Activated naive CD8-positive, alpha-beta T cell (primary cell): ENCODE measurements at regions not wholly inside any gene's neighbourhood (a gene's known extent, or its start where the extent isn't known, plus 50 kb on each side); places are given as distances from the start of the nearest gene placed in this dataset.

Experiments
- H3K27ac Mint-ChIP-seq: one replicate; pipeline ENCODE4 v1.8.0; 2021; ENCODE audit warnings: mixed read lengths
- H3K27me3 Mint-ChIP-seq: one replicate; pipeline ENCODE4 v1.8.0; 2021; ENCODE audit warnings: mixed read lengths
- H3K36me3 Mint-ChIP-seq: one replicate; pipeline ENCODE4 v1.8.0; 2021; ENCODE audit warnings: mixed read lengths
- H3K4me1 Mint-ChIP-seq: one replicate; pipeline ENCODE4 v1.8.0; 2021; ENCODE audit warnings: low read depth, mixed read lengths
- H3K4me3 Mint-ChIP-seq: one replicate; pipeline ENCODE4 v1.8.0; 2021; ENCODE audit warnings: mild to moderate bottlenecking, mixed read lengths
- H3K9me3 Mint-ChIP-seq: one replicate; pipeline ENCODE4 v1.8.0; 2021; ENCODE audit warnings: low read depth, mixed read lengths

DNA sequence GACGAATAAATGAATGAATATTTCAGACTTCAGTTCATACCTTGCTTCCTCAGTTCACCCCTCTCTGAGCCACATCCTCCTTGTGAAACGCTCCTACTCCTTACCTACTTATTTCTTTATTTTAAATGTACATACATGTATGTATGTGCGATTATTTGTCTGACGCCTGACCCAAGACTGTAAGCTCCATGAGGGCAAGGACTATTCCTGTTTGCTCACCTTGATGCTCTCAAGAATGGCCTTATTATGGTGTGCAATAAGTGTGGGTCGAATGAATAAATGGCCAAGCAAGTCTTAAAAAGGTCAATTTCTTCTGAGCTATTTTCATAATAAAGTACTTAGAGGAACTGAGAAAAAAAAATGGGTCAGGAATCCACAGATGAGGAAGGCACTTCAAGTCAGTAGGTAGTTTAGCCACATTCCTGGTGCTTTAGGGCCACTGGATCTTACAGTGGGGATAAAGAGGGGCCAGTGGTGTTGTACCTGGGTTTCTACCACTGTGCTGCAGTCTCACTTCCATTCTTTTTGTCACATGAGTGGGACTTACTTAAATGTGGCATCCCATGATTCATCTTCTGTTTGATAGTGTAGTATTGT, 74.7 kb downstream of the SDC1 start:
- no peak overlapping the region for H3K27ac Mint-ChIP-seq
- no peaks in the 10 kb centered on the region for H3K36me3 Mint-ChIP-seq
- H3K9me3 Mint-ChIP-seq, result no peaks in the 10 kb centered on the region
- no peak overlapping the region for H3K4me3 Mint-ChIP-seq
- H3K4me1 Mint-ChIP-seq, result no peaks in the 10 kb centered on the region
- peaks cover 15% of the 10 kb centered on the region for H3K27me3 Mint-ChIP-seq

DNA sequence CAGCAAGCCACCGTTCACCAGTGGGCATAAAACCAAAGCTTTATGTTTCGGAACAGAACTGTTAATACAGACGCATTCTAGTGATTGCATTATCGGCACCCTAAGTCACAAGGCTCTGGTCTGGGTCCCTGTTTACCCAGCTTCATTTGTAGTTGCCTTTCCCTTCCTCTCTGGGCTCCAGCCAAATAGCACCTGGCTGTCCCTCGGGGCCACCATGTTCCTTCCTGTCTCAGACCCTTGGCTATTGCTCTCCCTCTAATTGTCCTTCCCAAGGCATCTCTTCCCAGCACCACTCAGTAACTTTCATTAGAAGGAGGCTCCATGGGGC, 75.3 kb downstream of the SDC1 start:
- Mint-ChIP-seq H3K27ac (no peak overlapping the region), H3K36me3 (no peaks in the 10 kb centered on the region), H3K4me1 (no peaks in the 10 kb centered on the region), H3K9me3 (no peaks in the 10 kb centered on the region), H3K27me3 (peaks cover 13% of the 10 kb centered on the region), H3K4me3 (no peak overlapping the region)

DNA sequence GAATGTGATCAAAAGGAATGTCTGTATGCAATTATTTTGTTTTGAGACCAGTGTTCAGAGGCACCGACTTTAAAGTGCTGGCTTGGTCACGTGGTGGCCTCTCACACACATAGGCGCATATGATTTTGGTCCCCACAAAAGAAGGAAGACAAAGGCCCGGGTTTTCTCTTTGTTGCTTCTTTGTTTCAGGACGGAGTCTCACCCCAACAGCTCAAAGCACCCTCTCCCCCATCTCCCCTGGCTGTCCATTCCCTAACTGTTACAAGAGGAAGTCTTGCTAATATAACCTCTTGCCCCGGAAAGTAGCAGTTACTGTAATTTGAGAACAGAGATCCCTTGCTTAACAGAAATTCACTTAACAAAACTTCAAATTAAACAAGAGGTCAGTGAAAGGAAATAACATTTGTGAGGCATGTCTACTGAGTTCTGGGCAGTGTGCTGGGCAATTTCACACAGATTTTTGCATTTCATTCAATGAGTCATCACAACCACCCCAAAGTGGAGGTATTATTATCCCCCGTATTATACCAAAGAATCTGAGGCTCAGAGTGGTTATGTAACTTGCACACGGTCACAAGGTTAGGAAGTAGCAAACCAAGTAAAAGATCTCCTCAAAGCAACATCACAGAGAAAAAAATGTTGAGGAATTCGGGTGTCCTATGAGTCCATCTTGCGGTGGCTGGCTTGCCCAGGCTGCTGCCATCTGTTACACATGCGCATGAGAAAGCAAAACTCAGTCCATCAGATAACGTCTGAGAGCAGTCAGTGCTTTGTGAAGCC, 75.8 kb downstream of the SDC1 start:
- H3K27ac Mint-ChIP-seq, result no peak overlapping the region
- no peak overlapping the region for H3K4me3 Mint-ChIP-seq
- no peaks in the 10 kb centered on the region for H3K4me1 Mint-ChIP-seq
- peaks cover 13% of the 10 kb centered on the region for H3K27me3 Mint-ChIP-seq
- no peaks in the 10 kb centered on the region for H3K36me3 Mint-ChIP-seq
- H3K9me3 Mint-ChIP-seq, result no peaks in the 10 kb centered on the region

DNA sequence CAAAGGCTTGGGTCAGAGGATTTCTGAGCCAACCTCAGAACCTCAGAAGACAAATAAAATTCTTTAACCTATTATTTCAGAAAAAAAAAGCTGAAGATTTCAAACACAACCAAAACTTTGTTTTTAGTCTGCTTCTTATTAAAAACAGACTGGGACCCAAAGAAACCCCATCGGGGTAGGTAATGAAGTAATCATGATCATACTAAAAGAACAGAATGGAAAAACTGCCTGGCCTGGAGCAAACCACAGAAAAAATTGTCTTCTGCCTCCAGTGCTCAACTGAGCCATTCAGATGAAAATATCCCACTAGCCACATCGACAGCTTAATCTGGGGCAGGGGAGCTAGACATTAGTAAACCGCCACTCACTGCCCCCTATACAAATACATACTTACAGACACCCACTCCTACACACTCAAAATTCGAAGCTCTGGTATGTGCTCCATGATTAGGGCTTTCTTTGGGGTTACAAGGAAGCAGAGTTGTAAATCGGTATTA, 76.5 kb downstream of the SDC1 start:
- peaks cover 13% of the 10 kb centered on the region for H3K27me3 Mint-ChIP-seq
- H3K36me3 Mint-ChIP-seq, result no peaks in the 10 kb centered on the region
- no peaks in the 10 kb centered on the region for H3K9me3 Mint-ChIP-seq
- H3K27ac Mint-ChIP-seq, result no peak overlapping the region
- no peaks in the 10 kb centered on the region for H3K4me1 Mint-ChIP-seq
- H3K4me3 Mint-ChIP-seq, result no peak overlapping the region

DNA sequence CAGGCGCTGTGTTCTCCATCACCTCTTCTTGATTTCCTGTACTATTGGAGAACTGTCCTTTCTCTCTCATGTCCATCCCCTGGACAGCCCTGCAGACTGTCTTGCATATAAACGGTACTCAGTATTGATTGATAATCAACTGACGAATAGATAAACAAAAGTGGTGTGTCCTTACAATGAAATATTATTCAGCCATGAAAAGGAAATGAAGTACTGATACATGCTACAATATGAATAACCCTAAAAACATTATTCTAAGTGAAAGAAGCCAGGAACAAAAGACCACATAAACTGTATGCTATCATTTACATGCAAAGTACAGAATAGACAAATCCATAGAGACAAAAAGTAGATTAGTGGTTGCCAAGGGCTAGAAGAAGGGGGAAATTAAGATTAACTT, 77.6 kb downstream of the SDC1 start:
- Mint-ChIP-seq H3K36me3 (no peaks in the 10 kb centered on the region), H3K4me3 (no peak overlapping the region), H3K27ac (no peak overlapping the region), H3K9me3 (no peaks in the 10 kb centered on the region), H3K4me1 (no peaks in the 10 kb centered on the region), H3K27me3 (peaks cover 10% of the 10 kb centered on the region)

DNA sequence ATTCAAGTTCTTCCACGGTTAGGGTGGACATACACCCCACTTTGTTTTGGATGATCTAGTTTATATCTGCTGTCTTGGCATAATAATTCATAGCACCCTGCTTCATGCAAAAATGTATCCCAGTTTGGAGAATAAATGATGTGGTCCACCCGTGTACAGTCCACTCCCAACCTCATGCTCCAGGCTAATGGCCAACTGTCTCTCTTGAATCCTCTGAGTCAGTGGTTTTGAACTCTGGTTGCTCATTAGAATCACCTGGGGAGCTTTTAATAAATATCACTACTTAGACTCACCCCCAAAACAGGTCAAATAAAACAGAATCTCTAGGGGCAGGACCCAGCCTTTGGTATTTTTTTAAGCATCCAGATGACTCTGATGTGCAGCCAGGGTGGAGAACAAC, 78.5 kb downstream of the SDC1 start:
- Mint-ChIP-seq H3K27ac (no peak overlapping the region), H3K4me3 (no peak overlapping the region), H3K36me3 (no peaks in the 10 kb centered on the region), H3K27me3 (peaks cover 10% of the 10 kb centered on the region), H3K9me3 (no peaks in the 10 kb centered on the region), H3K4me1 (no peaks in the 10 kb centered on the region)

DNA sequence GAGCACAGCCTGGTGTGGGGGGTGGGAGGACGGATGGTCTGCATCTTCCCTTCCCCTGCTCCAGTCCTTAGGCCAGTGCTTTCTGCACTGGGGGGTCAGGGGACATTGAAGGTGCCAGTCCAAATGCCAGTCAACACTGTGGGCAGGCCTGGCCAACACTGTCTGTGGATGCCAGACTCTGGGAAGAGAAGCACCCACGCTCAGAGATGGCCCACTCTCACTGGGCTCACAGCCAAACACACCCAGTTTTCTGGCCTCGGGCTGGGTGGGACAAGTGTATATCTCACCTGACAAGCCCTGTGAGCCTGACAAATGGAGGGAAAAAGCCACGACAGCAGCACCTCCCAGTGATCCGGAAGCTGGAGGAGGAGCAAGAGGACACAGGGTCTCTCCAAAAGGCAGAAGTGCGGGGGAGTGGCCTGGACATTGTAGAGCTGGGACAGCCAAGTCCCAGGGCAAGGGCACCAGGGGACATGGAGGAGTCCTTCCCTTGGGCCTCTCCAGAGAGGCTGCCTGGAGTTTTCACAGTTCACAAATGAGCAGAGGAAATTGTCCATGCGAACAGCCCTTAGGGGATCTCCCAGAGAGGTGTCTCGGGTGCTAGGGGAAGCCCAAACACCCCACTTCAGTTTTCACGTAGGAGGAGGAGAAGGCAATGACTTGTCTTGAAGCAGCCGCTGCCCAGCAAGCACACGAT, 79.3 kb downstream of the SDC1 start:
- H3K27me3 Mint-ChIP-seq, result peaks cover 8% of the 10 kb centered on the region
- H3K27ac Mint-ChIP-seq, result no peak overlapping the region
- H3K36me3 Mint-ChIP-seq, result no peaks in the 10 kb centered on the region
- no peaks in the 10 kb centered on the region for H3K4me1 Mint-ChIP-seq
- no peaks in the 10 kb centered on the region for H3K9me3 Mint-ChIP-seq
- no peak overlapping the region for H3K4me3 Mint-ChIP-seq

DNA sequence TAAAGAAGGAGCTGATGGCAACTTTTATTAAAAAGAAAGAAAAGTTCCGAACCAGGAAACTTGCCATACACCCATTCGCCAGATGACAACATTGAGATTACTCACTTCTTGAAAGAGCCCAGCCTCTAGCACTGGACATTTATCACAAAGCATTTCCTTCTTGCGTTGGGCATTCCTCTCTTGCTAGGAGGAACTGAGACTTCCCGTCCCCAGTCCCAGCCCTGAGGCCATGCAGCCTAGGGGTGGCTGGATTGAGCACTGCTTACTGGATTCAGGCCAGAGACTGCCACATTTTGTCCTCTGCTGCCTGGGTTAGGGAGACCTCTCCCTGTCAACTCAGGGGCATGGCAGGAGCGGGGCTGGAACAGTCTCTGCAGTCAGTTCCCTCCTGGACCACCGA, 80.1 kb downstream of the SDC1 start:
- no peak overlapping the region for H3K27ac Mint-ChIP-seq
- no peaks in the 10 kb centered on the region for H3K9me3 Mint-ChIP-seq
- H3K4me3 Mint-ChIP-seq, result no peak overlapping the region
- H3K4me1 Mint-ChIP-seq, result no peaks in the 10 kb centered on the region
- no peaks in the 10 kb centered on the region for H3K36me3 Mint-ChIP-seq
- H3K27me3 Mint-ChIP-seq, result peaks cover 7% of the 10 kb centered on the region

DNA sequence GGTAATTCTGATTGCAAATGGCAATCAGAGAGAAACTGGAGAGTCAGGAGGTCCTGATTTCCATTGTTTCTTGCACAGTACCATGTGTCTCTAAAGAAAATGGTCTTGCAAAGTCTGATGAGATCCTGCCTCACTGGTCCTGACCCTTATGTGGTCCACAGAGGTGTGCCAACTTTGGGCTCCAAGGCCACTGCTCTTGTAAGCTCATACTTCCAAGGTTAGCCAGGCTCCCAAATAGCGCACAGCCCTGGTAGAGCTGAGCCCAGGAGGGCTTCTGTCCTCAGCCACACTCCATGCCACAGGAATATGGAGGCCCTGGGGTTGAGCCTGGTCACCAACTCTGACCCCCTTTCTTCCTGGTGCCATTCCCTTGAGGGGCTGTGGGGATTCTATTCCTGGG, 80.7 kb downstream of the SDC1 start:
- Mint-ChIP-seq H3K9me3 (no peaks in the 10 kb centered on the region), H3K36me3 (no peaks in the 10 kb centered on the region), H3K27ac (no peak overlapping the region), H3K4me3 (no peak overlapping the region), H3K4me1 (no peaks in the 10 kb centered on the region), H3K27me3 (peaks cover 4% of the 10 kb centered on the region)

DNA sequence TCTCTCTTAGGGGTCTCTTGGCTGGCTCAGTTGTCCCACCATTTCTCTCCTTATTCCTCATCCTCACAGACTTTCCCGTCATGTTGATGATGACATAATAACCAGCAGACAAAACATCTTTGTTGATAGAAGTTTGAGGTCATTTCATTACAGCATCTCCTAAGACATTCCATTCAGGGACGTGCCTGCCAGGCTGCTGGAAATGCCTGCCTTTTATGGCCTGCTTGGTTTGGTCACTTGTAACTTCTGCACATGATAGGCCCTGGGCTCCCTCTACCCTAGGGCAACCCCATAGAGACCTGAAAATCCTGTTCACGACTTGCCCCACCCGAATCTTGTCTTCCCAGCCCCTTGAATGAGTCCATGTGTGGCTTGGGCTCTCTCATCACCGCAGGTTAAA, 81.7 kb downstream of the SDC1 start:
- H3K4me3 Mint-ChIP-seq, result no peak overlapping the region
- H3K27me3 Mint-ChIP-seq, result peaks cover 4% of the 10 kb centered on the region
- no peaks in the 10 kb centered on the region for H3K36me3 Mint-ChIP-seq
- no peaks in the 10 kb centered on the region for H3K4me1 Mint-ChIP-seq
- H3K9me3 Mint-ChIP-seq, result no peaks in the 10 kb centered on the region
- no peak overlapping the region for H3K27ac Mint-ChIP-seq

DNA sequence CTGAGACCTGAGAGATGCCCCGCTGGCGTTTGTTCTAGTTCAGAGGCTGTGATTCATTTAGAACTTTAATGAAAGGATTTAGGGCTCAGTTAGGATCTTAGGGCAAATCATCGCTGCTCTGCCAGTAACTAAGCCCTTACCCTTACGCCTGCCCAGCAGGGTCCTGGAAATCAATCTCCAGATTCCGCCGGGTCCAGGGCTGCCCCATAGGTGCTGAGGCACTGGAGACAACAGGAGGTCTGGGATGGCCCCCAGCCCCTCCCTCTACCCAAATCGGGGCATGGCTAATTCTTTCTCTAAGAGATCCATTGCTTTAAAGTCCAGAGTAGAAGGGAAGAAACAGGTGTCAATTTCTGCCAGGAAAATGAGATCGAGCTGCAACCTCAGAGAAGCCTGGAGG, 83.1 kb downstream of the SDC1 start:
- Mint-ChIP-seq H3K36me3 (no peaks in the 10 kb centered on the region), H3K27ac (no peak overlapping the region), H3K4me3 (no peak overlapping the region), H3K9me3 (no peaks in the 10 kb centered on the region), H3K4me1 (no peaks in the 10 kb centered on the region), H3K27me3 (no peaks in the 10 kb centered on the region)

DNA sequence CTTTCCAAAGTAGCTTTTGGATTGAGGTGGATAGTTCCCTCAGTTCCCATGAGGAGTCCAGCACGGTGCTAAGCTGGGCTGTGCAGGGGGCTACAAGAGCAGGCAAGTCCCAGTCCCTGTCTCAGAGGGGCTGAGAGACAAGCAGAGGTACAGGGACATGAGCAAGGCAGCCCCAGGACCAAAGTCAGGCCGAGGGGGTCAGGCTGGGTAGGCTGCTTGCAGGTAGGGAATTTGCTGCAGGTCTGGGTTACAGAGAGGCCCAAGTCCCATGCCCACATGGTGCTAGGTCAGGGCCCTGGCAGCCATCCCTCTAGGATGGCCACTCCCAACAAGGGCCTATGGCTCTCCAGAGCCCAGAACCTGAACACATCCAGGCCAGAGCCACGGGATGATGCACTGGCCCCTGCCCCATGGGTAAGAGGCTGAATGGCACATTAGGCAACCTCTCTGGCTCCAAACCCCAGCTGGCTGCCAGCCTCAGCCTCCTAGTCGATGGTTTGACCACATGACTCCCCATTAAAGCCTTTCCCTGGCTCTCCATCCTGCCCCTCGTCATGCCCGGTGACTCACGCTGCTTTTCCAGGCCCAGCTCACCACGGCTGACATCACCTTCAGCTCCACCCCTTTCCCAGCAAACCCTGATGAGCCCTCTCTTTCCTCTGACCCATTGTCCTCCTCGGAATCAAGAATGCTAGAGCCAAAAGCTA, 83.7 kb downstream of the SDC1 start:
- Mint-ChIP-seq H3K9me3 (no peaks in the 10 kb centered on the region), H3K27me3 (no peaks in the 10 kb centered on the region), H3K36me3 (no peaks in the 10 kb centered on the region), H3K4me3 (no peak overlapping the region), H3K4me1 (no peaks in the 10 kb centered on the region), H3K27ac (no peak overlapping the region)

DNA sequence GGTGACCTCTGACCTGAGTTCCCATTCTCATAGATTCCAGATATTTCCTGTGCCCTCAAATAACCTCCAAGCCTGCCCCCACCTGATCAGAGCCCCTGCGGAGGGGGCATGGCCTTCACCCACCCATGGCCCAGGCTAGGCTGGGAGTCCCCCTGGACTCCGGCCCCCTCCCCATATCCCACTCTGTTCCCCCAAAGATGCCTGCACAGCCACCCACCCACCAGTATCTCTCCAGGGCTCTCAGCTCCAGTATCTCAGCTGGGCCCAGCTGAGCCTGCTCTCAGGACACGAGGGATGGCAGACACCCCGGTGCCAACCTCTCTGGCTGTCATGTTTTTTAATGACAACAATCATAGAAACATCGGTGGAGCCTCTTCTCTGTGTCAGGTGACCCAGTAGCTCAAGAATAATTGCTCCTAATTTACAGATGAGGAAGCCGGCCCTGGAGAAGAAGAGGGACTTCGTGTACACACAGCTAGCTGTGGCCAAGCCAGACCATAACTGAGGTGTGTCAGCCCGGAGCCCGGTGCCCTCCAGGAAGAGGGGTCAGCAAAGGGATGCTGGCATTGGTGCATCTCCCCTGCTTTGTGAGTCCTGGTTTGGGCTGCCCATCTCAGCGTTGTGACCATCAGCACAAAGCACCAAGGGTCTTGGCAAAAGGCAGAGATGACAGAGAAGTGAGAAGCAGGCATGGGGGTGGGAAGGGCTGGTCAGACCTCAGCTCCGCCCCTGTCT, 84.4 kb downstream of the SDC1 start:
- H3K4me1 Mint-ChIP-seq, result no peaks in the 10 kb centered on the region
- no peaks in the 10 kb centered on the region for H3K36me3 Mint-ChIP-seq
- no peaks in the 10 kb centered on the region for H3K27me3 Mint-ChIP-seq

DNA sequence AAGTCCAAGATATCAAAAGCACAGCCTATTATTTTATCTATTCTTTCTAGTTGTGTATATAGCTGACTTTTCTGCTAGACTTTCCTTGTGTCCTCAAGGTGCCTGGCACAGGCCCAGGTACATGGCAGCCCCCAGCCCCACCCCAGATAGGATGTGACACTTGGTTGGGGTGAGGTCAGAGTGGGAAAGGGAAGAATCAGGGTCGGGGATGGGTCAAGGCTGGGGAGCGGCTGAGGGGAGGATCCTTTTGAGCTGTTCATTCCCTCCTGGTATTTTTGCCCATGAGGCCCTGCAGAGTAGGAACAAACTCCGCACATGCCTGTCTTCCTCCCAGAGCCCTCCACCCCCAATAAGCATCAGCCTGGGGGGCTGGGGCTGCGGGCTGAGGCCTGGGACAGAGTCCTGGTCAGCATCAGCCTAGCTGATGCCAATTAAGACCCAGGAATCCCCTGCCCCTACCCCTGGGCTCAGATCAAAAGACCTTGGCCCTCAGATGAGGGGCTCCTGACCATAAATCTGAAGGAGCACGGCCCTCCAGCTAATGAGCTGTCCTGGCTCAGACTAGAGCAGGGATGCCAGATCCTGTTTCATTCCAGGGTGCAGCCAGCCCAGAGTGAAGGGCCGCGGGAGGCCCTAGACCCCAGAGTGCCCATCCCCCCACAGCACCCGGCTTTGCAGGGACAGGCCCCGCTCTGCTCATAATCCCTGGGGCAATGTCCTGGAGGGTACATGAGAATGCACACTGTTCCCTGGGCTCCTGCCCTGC, 85.3 kb downstream of the SDC1 start:
- Mint-ChIP-seq H3K4me3 (no peak overlapping the region), H3K4me1 (no peaks in the 10 kb centered on the region), H3K27me3 (no peaks in the 10 kb centered on the region), H3K27ac (no peak overlapping the region), H3K36me3 (no peaks in the 10 kb centered on the region), H3K9me3 (no peaks in the 10 kb centered on the region)

More for the DNA sequence above, 84.4 kb downstream of the SDC1 start:
- no peaks in the 10 kb centered on the region for H3K9me3 Mint-ChIP-seq
- H3K27ac Mint-ChIP-seq, result no peak overlapping the region
- H3K4me3 Mint-ChIP-seq, result no peak overlapping the region
